Esophagus squamous epithelium (tissue), 5 donors: ENCODE measurements at regions not wholly inside any gene's neighbourhood (a gene's known extent, or its start where the extent isn't known, plus 50 kb on each side); places are given as distances from the start of the nearest gene placed in this dataset.

Experiments
- DNase-seq: peaks from one replicate; lab custom pipeline; 2025; lab: John Stamatoyannopoulos, UW
- H3K27ac ChIP-seq, 4 donors: fragments of 200-600 bp; sonication (generic); one replicate each; pipeline ENCODE4 v1.5.1; 2016 to 2019; ENCODE audit warnings: mild to moderate bottlenecking in 1 of 4
- H3K27me3 ChIP-seq, 4 donors: fragments of 200-600 bp; sonication (generic); 1 replicate in 3 of 4; 2 replicates in 1 of 4; pipeline versions ENCODE4 v1.5.1 to v1.6.0; 2017 to 2021; ENCODE audit warnings: antibody characterized with exemption in 1 of 4
- H3K36me3 ChIP-seq, 3 donors: fragments of 200-600 bp; sonication (generic); one replicate each; pipeline ENCODE4 v1.5.1; 2016 to 2019
- H3K4me1 ChIP-seq, 3 donors: fragments of 200-600 bp; sonication (generic); one replicate each; pipeline ENCODE4 v1.5.1; 2017 to 2019
- H3K4me3 ChIP-seq, 4 donors: fragments of 200-600 bp; sonication (generic); 1 replicate in 3 of 4; 2 replicates in 1 of 4; pipeline ENCODE4 v1.5.1; 2016 to 2019; ENCODE audit warnings: mild to moderate bottlenecking in 2 of 4, moderate library complexity in 1 of 4
- H3K9me3 ChIP-seq, 3 donors: fragments of 200-600 bp; sonication (generic); one replicate each; pipeline ENCODE4 v1.5.1; 2016 to 2019
- CTCF ChIP-seq, 6 experiments: fragments of 450-650 bp in 4 of 6; fragments of 200-600 bp in 2 of 6; sonication (generic) in 2 of 6; IDR thresholded peaks; one replicate each; pipeline ENCODE4 v1.5.1; 2016 to 2019; ENCODE audit warnings: antibody characterized with exemption in 6 of 6, mild to moderate bottlenecking in 4 of 6, moderate library complexity in 4 of 6
- POLR2A ChIP-seq, 4 donors: fragments of 450-650 bp; IDR thresholded peaks; one replicate each; pipeline ENCODE4 v1.6.1; 2017; ENCODE audit warnings: antibody characterized with exemption in 4 of 4, mild to moderate bottlenecking in 4 of 4, moderate library complexity in 3 of 4
- WGBS, 2 donors: methylation state at CpG; one replicate each; pipeline ENCODE4 v1.1.5; 2018; 5-methylcytosine and 5-hydroxymethylcytosine counted together
- intact Hi-C: fragments of 100-400 bp; cut with DNase I; formaldehyde crosslinking; loops from one replicate; pipeline ENCODE4 v1.15.0; 2022
- donor health status: DM: yes; HTN: yes; CAD: no.

GRCh38 chr20:52098186-52098585 lies 93.4 kb downstream of the ZFP64 start:
- Histone ChIP-seq H3K36me3 (peaks cover 0 to 40% (median 0%) of the 10 kb centered on the region in 3 donors), H3K9me3 (no peaks in the 10 kb centered on the region), H3K27me3 (peaks cover 0 to 1% (median 0%) of the 10 kb centered on the region in 4 donors), H3K27ac (no peak overlapping the region), H3K4me1 (peaks cover 0 to 3% (median under 1%) of the 10 kb centered on the region in 3 donors), H3K4me3 (no peak overlapping the region)
- 80 to 85% methylated on average over 4 to 6 of the region's 6 CpGs for WGBS, 2 donors
- intact Hi-C loops, result no loop called here
- TF ChIP-seq CTCF (IDR thresholded peaks at IDR 0.05) (no peak), POLR2A (IDR thresholded peaks at IDR 0.05) (no peak)
- DNase-seq, result no peak

- no peaks in the 10 kb centered on the region for H3K27me3 ChIP-seq
- no peaks in the 10 kb centered on the region for H3K9me3 ChIP-seq
- WGBS, 2 donors, result 73 to 100% methylated on average over 2 of the region's 6 CpGs
- peaks cover 0 to 40% (median 0%) of the 10 kb centered on the region in 3 donors for H3K36me3 ChIP-seq
- no peak overlapping the region for H3K27ac ChIP-seq
- DNase-seq, result no peak
- no peaks in the 10 kb centered on the region for H3K4me1 ChIP-seq
- intact Hi-C loops, result no loop called here
- no peak overlapping the region for H3K4me3 ChIP-seq
- TF ChIP-seq CTCF (IDR thresholded peaks at IDR 0.05), result no peak
- no peak for TF ChIP-seq POLR2A (IDR thresholded peaks at IDR 0.05)
Measured at GRCh38 chr20:52096117-52096516, 95.5 kb downstream of the ZFP64 start.

- no peaks in the 10 kb centered on the region for H3K9me3 ChIP-seq
- H3K4me1 ChIP-seq, result no peaks in the 10 kb centered on the region
- H3K4me3 ChIP-seq, result no peak overlapping the region
- no peak overlapping the region for H3K27ac ChIP-seq
- intact Hi-C loops, result no loop called here
- H3K27me3 ChIP-seq, result no peaks in the 10 kb centered on the region
- TF ChIP-seq POLR2A (IDR thresholded peaks at IDR 0.05), result no peak
- no peak for TF ChIP-seq CTCF (IDR thresholded peaks at IDR 0.05)
- H3K36me3 ChIP-seq, result peaks cover 0 to 40% (median 0%) of the 10 kb centered on the region in 3 donors
- DNase-seq, result no peak
- 74 to 81% methylated on average over 2 of the region's 2 CpGs for WGBS, 2 donors
Measured at GRCh38 chr20:52094693-52095092, 96.9 kb downstream of the ZFP64 start.

- 88 to 100% methylated on average over 3 to 4 of the region's 4 CpGs for WGBS, 2 donors
- Histone ChIP-seq H3K4me1 (no peaks in the 10 kb centered on the region), H3K4me3 (no peak overlapping the region), H3K36me3 (peaks cover 0 to 44% (median 0%) of the 10 kb centered on the region in 3 donors), H3K9me3 (no peaks in the 10 kb centered on the region), H3K27me3 (no peaks in the 10 kb centered on the region), H3K27ac (no peak overlapping the region)
- intact Hi-C loops, result no loop called here
- no peak for TF ChIP-seq CTCF (IDR thresholded peaks at IDR 0.05)
- TF ChIP-seq POLR2A (IDR thresholded peaks at IDR 0.05), result no peak
- DNase-seq, result no peak
Measured at GRCh38 chr20:52093575-52093974, 98.0 kb downstream of the ZFP64 start.

GRCh38 chr20:52090035-52090434 lies 101.5 kb downstream of the ZFP64 start:
- intact Hi-C loops, result no loop called here
- Histone ChIP-seq H3K9me3 (peaks cover 0 to 19% (median 10%) of the 10 kb centered on the region in 3 donors), H3K4me3 (no peak overlapping the region), H3K4me1 (no peaks in the 10 kb centered on the region), H3K27ac (no peak overlapping the region), H3K27me3 (no peaks in the 10 kb centered on the region), H3K36me3 (peaks cover 0 to 44% (median 5%) of the 10 kb centered on the region in 3 donors)
- TF ChIP-seq POLR2A (IDR thresholded peaks at IDR 0.05), result no peak
- DNase-seq, result no peak
- 95 to 96% methylated on average over 3 of the region's 3 CpGs for WGBS, 2 donors

- Histone ChIP-seq H3K4me3 (no peak overlapping the region), H3K27ac (no peak overlapping the region), H3K36me3 (peaks cover 0 to 46% (median 5%) of the 10 kb centered on the region in 3 donors), H3K27me3 (no peaks in the 10 kb centered on the region), H3K9me3 (peaks cover 0 to 19% (median 10%) of the 10 kb centered on the region in 3 donors), H3K4me1 (no peaks in the 10 kb centered on the region)
- TF ChIP-seq CTCF (IDR thresholded peaks at IDR 0.05) (no peak), POLR2A (IDR thresholded peaks at IDR 0.05) (no peak)
- no peak for DNase-seq
- intact Hi-C loops, result loop anchor here (10.0 kb wide), 2 partner anchors 283 to 443 kb away; partner anchors contain the start of gene SALL4
Measured at GRCh38 chr20:52087471-52087870, 104.1 kb downstream of the ZFP64 start.
